ENCODE measurements at regions not wholly inside any gene's neighbourhood (a gene's known extent, or its start where the extent isn't known, plus 50 kb on each side); places are given as distances from the start of the nearest gene placed in this dataset.

DNA sequence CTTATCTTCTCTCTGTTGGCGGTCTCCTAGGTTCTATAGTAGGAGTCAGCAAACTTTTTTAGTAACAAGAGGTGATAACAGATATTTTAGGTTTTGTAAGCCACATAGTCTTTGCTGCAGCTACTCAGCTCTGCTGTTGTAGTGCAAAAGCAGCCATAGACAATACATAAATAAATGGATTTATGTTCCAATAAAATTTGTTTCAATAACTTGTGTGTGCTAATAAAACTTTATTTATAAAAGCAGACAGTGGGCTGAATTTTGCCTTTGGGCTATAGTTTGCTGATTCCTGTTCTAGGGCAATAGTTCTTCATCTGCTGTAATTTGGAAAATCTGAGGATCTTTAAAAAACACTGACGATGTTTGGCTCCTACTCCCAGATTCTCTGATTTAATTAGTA, 469.4 kb upstream of the TNC start:
- WGBS, 3 donors, result 73 to 82% (median 80%) methylated on average over 2 of the region's 2 CpGs
- TF ChIP-seq POLR2A (IDR thresholded peaks at IDR 0.05), result no peak
- TF ChIP-seq EP300 (IDR thresholded peaks at IDR 0.05), result no peak
- TF ChIP-seq, protein P1, sequence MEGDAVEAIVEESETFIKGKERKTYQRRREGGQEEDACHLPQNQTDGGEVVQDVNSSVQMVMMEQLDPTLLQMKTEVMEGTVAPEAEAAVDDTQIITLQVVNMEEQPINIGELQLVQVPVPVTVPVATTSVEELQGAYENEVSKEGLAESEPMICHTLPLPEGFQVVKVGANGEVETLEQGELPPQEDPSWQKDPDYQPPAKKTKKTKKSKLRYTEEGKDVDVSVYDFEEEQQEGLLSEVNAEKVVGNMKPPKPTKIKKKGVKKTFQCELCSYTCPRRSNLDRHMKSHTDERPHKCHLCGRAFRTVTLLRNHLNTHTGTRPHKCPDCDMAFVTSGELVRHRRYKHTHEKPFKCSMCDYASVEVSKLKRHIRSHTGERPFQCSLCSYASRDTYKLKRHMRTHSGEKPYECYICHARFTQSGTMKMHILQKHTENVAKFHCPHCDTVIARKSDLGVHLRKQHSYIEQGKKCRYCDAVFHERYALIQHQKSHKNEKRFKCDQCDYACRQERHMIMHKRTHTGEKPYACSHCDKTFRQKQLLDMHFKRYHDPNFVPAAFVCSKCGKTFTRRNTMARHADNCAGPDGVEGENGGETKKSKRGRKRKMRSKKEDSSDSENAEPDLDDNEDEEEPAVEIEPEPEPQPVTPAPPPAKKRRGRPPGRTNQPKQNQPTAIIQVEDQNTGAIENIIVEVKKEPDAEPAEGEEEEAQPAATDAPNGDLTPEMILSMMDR (IDR thresholded peaks at IDR 0.05), result no peak
- Histone ChIP-seq H3K9me3 (no peaks in the 10 kb centered on the region), H3K36me3 (no peaks in the 10 kb centered on the region), H3K4me1 (ENCODE audit: insufficient read depth) (no peaks in the 10 kb centered on the region), H3K4me3 (no peak overlapping the region), H3K27ac (no peak overlapping the region), H3K27me3 (no peaks in the 10 kb centered on the region)
- DNase-seq, result no peak
- intact Hi-C loops (cut with DNase I), result no loop called here

DNA sequence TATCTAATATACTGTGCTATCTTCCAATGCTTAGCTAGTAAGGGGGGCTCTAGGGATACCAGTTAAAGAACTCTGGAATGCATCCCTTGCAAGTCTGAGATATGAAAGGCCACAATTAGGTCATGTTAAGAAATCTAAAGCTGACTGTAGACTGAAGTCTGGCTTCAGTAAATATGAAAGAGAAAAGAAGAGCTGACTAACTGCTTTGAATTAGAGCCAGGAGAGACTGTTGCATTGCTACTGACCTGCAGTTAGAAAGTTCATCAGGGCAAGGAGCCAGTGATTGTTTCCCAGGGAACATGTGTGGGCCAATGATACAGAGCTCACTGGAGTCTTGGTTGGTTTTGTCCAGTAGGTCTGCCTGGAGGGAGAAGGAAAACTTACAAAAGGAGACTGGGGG, 472.1 kb upstream of the TNC start:
- no peaks in the 10 kb centered on the region for H3K4me1 ChIP-seq (ENCODE audit: insufficient read depth)
- intact Hi-C loops (cut with DNase I), result loop anchor here (5.0 to 10.0 kb wide), 3 partner anchors 982 to 1065 kb away; no protein-coding TSS in a partner anchor
- H3K4me3 ChIP-seq, result no peak overlapping the region
- H3K27ac ChIP-seq, result no peak overlapping the region
- no peaks in the 10 kb centered on the region for H3K9me3 ChIP-seq
- TF ChIP-seq POLR2A (IDR thresholded peaks at IDR 0.05) (no peak), EP300 (IDR thresholded peaks at IDR 0.05) (no peak)
- TF ChIP-seq, protein P1 (IDR thresholded peaks at IDR 0.05), result no peak
- H3K36me3 ChIP-seq, result no peaks in the 10 kb centered on the region
- no peak for DNase-seq
- H3K27me3 ChIP-seq, result no peaks in the 10 kb centered on the region

DNA sequence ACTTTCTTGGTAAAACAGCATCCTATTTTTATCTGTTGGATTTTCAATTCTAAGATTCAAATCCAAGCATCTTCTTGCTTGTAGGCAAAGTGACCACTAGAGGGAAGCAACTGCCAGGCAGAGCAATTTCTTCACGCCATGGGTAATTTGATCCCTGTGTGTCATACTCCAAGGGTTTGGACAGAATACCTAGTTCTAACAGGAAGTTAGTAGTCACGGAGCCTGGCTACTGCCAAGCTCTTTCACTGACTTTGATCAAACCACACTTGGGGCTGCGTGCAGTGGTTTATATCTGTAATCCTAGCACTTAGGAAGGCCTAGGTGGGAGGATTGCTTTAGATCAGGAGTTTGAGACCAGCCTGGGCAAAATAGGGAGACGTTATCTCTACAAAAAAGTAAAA, 473.6 kb upstream of the TNC start:
- peak in 2 of 5 donors; percentile 10 to 49 for DNase-seq
- WGBS, 3 donors, result 4 to 5% (median 4%) methylated on average over 4 of the region's 4 CpGs
- H3K9me3 ChIP-seq, result no peaks in the 10 kb centered on the region
- H3K27me3 ChIP-seq, result no peaks in the 10 kb centered on the region
- H3K36me3 ChIP-seq, result no peaks in the 10 kb centered on the region
- no peak overlapping the region for H3K27ac ChIP-seq
- TF ChIP-seq EP300 (IDR thresholded peaks at IDR 0.05), result no peak
- TF ChIP-seq, protein P1 (IDR thresholded peaks at IDR 0.05), result peak in 2 of 3 donors; percentile 17 to 30
- no peak for TF ChIP-seq POLR2A (IDR thresholded peaks at IDR 0.05)
- no peak overlapping the region for H3K4me3 ChIP-seq
- intact Hi-C loops (cut with DNase I), result loop anchor here (5.0 to 10.0 kb wide), 3 partner anchors 981 to 1063 kb away; no protein-coding TSS in a partner anchor
- no peaks in the 10 kb centered on the region for H3K4me1 ChIP-seq (ENCODE audit: insufficient read depth)

DNA sequence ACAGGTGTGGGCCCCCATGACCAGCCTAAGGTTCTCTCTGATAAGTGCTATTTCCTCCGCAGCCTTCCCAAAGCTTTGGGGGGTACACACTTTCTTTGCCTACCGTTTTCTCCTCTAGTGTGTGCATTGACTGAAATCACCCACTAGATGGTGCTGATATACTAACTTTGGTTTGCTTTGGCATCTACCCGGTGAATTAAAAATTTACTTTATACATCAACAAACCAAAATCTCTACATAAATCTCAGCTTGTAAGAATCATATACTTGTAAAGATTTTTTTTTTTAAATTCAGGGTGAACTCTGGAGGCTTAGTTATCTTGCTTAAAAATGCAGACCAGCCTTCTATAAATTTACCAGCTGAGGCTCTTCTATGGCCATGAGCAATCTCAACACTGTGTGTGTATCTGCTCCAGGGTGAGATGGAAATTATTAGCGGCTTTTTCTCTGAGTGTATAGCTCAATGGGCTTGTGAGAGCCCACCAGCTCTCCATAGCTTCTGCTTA, 475.7 kb upstream of the TNC start:
- WGBS, 3 donors, result 5 to 8% (median 8%) methylated on average over 4 of the region's 4 CpGs
- DNase-seq, result no peak

More for the DNA sequence above, 475.7 kb upstream of the TNC start:
- no peaks in the 10 kb centered on the region for H3K36me3 ChIP-seq
- H3K27me3 ChIP-seq, result no peaks in the 10 kb centered on the region
- H3K9me3 ChIP-seq, result no peaks in the 10 kb centered on the region
- no peak overlapping the region for H3K27ac ChIP-seq
- H3K4me1 ChIP-seq (ENCODE audit: insufficient read depth), result no peaks in the 10 kb centered on the region
- intact Hi-C loops (cut with DNase I), result loop anchor here (5.0 to 10.0 kb wide), 3 partner anchors 979 to 1061 kb away; no protein-coding TSS in a partner anchor
- TF ChIP-seq POLR2A (IDR thresholded peaks at IDR 0.05) (no peak), EP300 (IDR thresholded peaks at IDR 0.05) (no peak)
- TF ChIP-seq, protein P1 (IDR thresholded peaks at IDR 0.05), result peak; percentile 13 to 33 (median 32)
- H3K4me3 ChIP-seq, result no peak overlapping the region
